ENCODE measurements at regions not wholly inside any gene's neighbourhood (a gene's known extent, or its start where the extent isn't known, plus 50 kb on each side); places are given as distances from the start of the nearest gene placed in this dataset.
"Not testable (repeated sequence)": the region's sequence is repeated elsewhere in the genome, so short reads cannot be mapped to it uniquely, and the experiment has no call there.

- H3K4me3 Mint-ChIP-seq; H3K27me3 Mint-ChIP-seq; H3K4me1 Mint-ChIP-seq; H3K9me3 Mint-ChIP-seq; intact Hi-C loops (cut with micrococcal nuclease); H3K27ac Mint-ChIP-seq; DNase-seq; H3K36me3 Mint-ChIP-seq (ENCODE audit: low read depth): not testable (repeated sequence)
Observed at GRCh38 chr5:58308384-58308783, 151.5 kb downstream of the PLK2 start.

- intact Hi-C loops (cut with micrococcal nuclease): no loop called here
- no peak for DNase-seq
- H3K9me3 Mint-ChIP-seq: no peaks in the 10 kb centered on the region
- peaks cover 2% of the 10 kb centered on the region for H3K27me3 Mint-ChIP-seq
- no peaks in the 10 kb centered on the region for H3K4me1 Mint-ChIP-seq
- no peak overlapping the region for H3K4me3 Mint-ChIP-seq
- no peak overlapping the region for H3K27ac Mint-ChIP-seq
- no peaks in the 10 kb centered on the region for H3K36me3 Mint-ChIP-seq (ENCODE audit: low read depth)
Observed at GRCh38 chr5:58300346-58300895, 159.5 kb downstream of the PLK2 start.

- intact Hi-C loops (cut with micrococcal nuclease): no loop called here
- no peak overlapping the region for H3K4me3 Mint-ChIP-seq
- no peak overlapping the region for H3K27ac Mint-ChIP-seq
- DNase-seq: no peak
- H3K9me3 Mint-ChIP-seq: no peaks in the 10 kb centered on the region
- peaks cover 2% of the 10 kb centered on the region for H3K27me3 Mint-ChIP-seq
- H3K36me3 Mint-ChIP-seq (ENCODE audit: low read depth): no peaks in the 10 kb centered on the region
- H3K4me1 Mint-ChIP-seq: peaks cover 3% of the 10 kb centered on the region
Observed at GRCh38 chr5:58299256-58299655, 160.6 kb downstream of the PLK2 start.

DNA sequence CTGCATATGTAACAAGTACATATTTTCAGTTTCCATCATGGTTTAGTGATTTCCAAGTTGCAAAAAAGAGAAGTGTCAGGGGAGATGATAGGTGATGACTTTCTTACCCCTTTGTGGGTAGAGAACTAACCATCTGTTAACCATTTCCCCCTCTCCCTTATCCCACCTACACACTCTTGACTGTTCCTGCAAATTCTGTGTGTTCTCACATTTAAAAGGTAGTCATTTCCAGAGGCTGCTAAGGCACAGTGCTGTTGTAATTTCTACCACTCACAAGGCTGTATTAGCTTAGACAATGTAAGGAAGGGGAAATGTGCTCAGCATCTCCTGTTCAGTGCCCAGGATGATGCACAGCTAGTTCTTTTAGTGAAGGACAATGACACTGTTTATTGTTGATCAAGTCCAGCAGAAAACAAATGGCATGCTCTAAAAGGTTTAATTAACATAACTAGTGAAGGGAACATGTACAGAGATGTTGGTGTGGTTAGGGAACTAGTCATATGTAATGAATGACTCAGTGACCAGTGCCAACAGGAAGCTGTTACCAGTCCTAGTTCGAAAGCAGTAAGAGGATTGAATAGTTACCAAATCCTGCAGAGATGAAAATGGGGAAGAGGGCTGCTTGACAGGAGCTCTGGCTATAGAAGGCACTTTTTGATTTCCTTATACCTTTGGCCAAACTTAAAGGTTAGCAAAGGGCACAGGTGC, 165.1 kb downstream of the PLK2 start:
- Mint-ChIP-seq H3K4me1 (peaks cover 3% of the 10 kb centered on the region), H3K36me3 (ENCODE audit: low read depth) (no peaks in the 10 kb centered on the region), H3K27me3 (peaks cover 2% of the 10 kb centered on the region)

GRCh38 chr5:58288275-58288674, 171.6 kb downstream of the PLK2 start:
- intact Hi-C loops (cut with micrococcal nuclease); H3K36me3 Mint-ChIP-seq (ENCODE audit: low read depth): not testable (repeated sequence)

More for the DNA sequence above, 165.1 kb downstream of the PLK2 start:
- Mint-ChIP-seq H3K4me3 (no peak overlapping the region), H3K9me3 (no peaks in the 10 kb centered on the region), H3K27ac (no peak overlapping the region)
- intact Hi-C loops (cut with micrococcal nuclease): no loop called here
- DNase-seq: no peak

DNA sequence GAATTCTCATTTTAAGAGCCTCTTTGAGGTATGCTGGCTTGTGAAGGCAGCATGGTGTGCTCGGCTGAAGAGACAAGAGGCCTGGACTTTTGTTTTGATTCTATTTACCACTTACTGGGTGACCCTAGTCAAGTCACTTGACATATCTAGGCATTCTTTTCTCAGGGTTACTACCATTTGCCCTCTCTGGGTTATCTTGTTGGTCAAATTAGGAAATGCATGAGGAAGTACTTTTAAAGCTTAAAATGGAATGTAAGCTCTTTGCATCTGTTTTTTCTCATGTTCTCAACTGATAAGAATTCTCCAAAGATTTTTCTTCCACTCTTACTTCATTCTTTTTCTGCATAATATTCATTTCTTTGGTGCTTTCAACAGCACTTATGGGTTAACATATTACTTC, 173.1 kb downstream of the PLK2 start:
- H3K4me3 Mint-ChIP-seq: no peak overlapping the region
- H3K36me3 Mint-ChIP-seq (ENCODE audit: low read depth): no peaks in the 10 kb centered on the region
- intact Hi-C loops (cut with micrococcal nuclease): no loop called here
- H3K9me3 Mint-ChIP-seq: no peaks in the 10 kb centered on the region
- no peaks in the 10 kb centered on the region for H3K4me1 Mint-ChIP-seq
- H3K27ac Mint-ChIP-seq: no peak overlapping the region
- DNase-seq: no peak
- H3K27me3 Mint-ChIP-seq: no peaks in the 10 kb centered on the region

More at GRCh38 chr5:58288275-58288674, 171.6 kb downstream of the PLK2 start:
- not testable (repeated sequence) for H3K4me3 Mint-ChIP-seq, DNase-seq, H3K27ac Mint-ChIP-seq, H3K9me3 Mint-ChIP-seq, H3K4me1 Mint-ChIP-seq, H3K27me3 Mint-ChIP-seq

- no peak for DNase-seq
- H3K36me3 Mint-ChIP-seq (ENCODE audit: low read depth): no peaks in the 10 kb centered on the region
- H3K27ac Mint-ChIP-seq: no peak overlapping the region
- no peaks in the 10 kb centered on the region for H3K9me3 Mint-ChIP-seq
- H3K4me3 Mint-ChIP-seq: no peak overlapping the region
- no peaks in the 10 kb centered on the region for H3K4me1 Mint-ChIP-seq
- intact Hi-C loops (cut with micrococcal nuclease): no loop called here
- H3K27me3 Mint-ChIP-seq: no peaks in the 10 kb centered on the region
Observed at GRCh38 chr5:58285900-58286299, 174.0 kb downstream of the PLK2 start.

GRCh38 chr5:58284886-58285285, 175.0 kb downstream of the PLK2 start:
- intact Hi-C loops (cut with micrococcal nuclease): no loop called here
- Mint-ChIP-seq H3K4me1 (no peaks in the 10 kb centered on the region), H3K4me3 (no peak overlapping the region), H3K27me3 (no peaks in the 10 kb centered on the region), H3K27ac (no peak overlapping the region), H3K9me3 (no peaks in the 10 kb centered on the region), H3K36me3 (ENCODE audit: low read depth) (no peaks in the 10 kb centered on the region)
- no peak for DNase-seq

GRCh38 chr5:58281189-58281588, 178.7 kb downstream of the PLK2 start:
- Mint-ChIP-seq H3K27ac (no peak overlapping the region), H3K9me3 (no peaks in the 10 kb centered on the region), H3K36me3 (ENCODE audit: low read depth) (no peaks in the 10 kb centered on the region), H3K4me3 (no peak overlapping the region), H3K27me3 (no peaks in the 10 kb centered on the region), H3K4me1 (peaks cover 2% of the 10 kb centered on the region)
- DNase-seq: no peak
- intact Hi-C loops (cut with micrococcal nuclease): no loop called here

DNA sequence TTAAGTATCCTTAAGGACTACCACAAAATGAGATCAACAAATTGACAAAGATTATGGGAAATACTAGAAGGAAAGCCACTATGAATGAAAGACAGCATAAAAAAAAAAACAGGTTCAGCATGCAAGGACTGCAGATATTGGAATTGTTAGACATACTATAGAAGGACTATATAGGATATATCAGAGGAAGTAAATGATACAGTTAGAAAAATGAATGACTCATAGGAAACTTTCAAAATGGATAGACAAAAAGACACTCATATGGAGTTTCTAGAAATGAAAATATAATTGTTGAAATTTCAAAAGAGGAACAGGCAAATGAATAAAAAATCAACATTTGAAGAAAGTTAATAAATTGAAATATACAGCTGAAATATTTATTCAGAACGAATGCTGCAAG, 180.6 kb downstream of the PLK2 start:
- Mint-ChIP-seq H3K27me3 (no peaks in the 10 kb centered on the region), H3K4me1 (peaks cover 2% of the 10 kb centered on the region), H3K9me3 (no peaks in the 10 kb centered on the region), H3K36me3 (ENCODE audit: low read depth) (no peaks in the 10 kb centered on the region), H3K4me3 (no peak overlapping the region), H3K27ac (no peak overlapping the region)
- intact Hi-C loops (cut with micrococcal nuclease): no loop called here
- no peak for DNase-seq

DNA sequence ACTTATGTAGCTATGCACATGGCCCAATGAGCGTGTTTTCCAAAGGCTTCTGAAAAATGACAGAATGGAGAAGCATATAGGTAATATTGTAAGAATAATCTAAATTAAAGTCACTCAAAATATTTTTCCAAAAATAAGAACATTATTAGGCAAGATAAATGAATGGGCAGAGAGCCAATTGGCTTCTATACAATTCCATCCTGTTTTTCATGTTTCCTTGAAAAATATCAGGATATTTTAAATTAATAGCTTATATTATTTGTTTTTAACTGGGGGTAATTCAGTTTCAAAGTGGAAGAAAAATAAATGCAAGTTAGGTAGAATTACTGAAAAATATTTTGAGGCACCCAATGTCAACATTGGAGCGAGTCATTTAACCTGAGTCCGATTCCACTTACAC, 183.5 kb downstream of the PLK2 start:
- Mint-ChIP-seq H3K27me3 (peaks cover 2% of the 10 kb centered on the region), H3K4me3 (no peak overlapping the region), H3K27ac (no peak overlapping the region), H3K36me3 (ENCODE audit: low read depth) (no peaks in the 10 kb centered on the region), H3K9me3 (no peaks in the 10 kb centered on the region), H3K4me1 (peaks cover 2% of the 10 kb centered on the region)
- intact Hi-C loops (cut with micrococcal nuclease): no loop called here
- no peak for DNase-seq

- no peaks in the 10 kb centered on the region for H3K9me3 Mint-ChIP-seq
- peaks cover 2% of the 10 kb centered on the region for H3K27me3 Mint-ChIP-seq
- H3K4me1 Mint-ChIP-seq: peaks cover 2% of the 10 kb centered on the region
- DNase-seq: no peak
- no peaks in the 10 kb centered on the region for H3K36me3 Mint-ChIP-seq (ENCODE audit: low read depth)
- intact Hi-C loops (cut with micrococcal nuclease): no loop called here
- H3K27ac Mint-ChIP-seq: no peak overlapping the region
- no peak overlapping the region for H3K4me3 Mint-ChIP-seq
Observed at GRCh38 chr5:58275516-58275915, 184.4 kb downstream of the PLK2 start.

GRCh38 chr5:58274191-58274590, 185.7 kb downstream of the PLK2 start:
- no peaks in the 10 kb centered on the region for H3K9me3 Mint-ChIP-seq
- no peak overlapping the region for H3K4me3 Mint-ChIP-seq
- DNase-seq: no peak
- H3K27me3 Mint-ChIP-seq: peaks cover 2% of the 10 kb centered on the region
- H3K36me3 Mint-ChIP-seq (ENCODE audit: low read depth): no peaks in the 10 kb centered on the region
- no peak overlapping the region for H3K27ac Mint-ChIP-seq
- intact Hi-C loops (cut with micrococcal nuclease): no loop called here
- peaks cover 2% of the 10 kb centered on the region for H3K4me1 Mint-ChIP-seq

GRCh38 chr5:58273711-58274110, 186.2 kb downstream of the PLK2 start:
- Mint-ChIP-seq H3K27me3 (peaks cover 2% of the 10 kb centered on the region), H3K4me3 (no peak overlapping the region), H3K36me3 (ENCODE audit: low read depth) (no peaks in the 10 kb centered on the region), H3K27ac (no peak overlapping the region), H3K4me1 (no peaks in the 10 kb centered on the region), H3K9me3 (no peaks in the 10 kb centered on the region)
- intact Hi-C loops (cut with micrococcal nuclease): no loop called here
- no peak for DNase-seq

- H3K9me3 Mint-ChIP-seq: no peaks in the 10 kb centered on the region
- H3K4me1 Mint-ChIP-seq: no peaks in the 10 kb centered on the region
- no peak overlapping the region for H3K4me3 Mint-ChIP-seq
- H3K27me3 Mint-ChIP-seq: peaks cover 2% of the 10 kb centered on the region
- no peak overlapping the region for H3K27ac Mint-ChIP-seq
- H3K36me3 Mint-ChIP-seq (ENCODE audit: low read depth): no peaks in the 10 kb centered on the region
- DNase-seq: no peak
- intact Hi-C loops (cut with micrococcal nuclease): no loop called here
Observed at GRCh38 chr5:58268268-58268667, 191.6 kb downstream of the PLK2 start.

All from activated CD4-positive, alpha-beta T cell treated with anti-CD3 and anti-CD28 coated beads, Interleukin-2, amount 10 ng/mL, durations not matched to agents 24 days and 14 days (primary cell).